OCI-LY1 (cell line): ENCODE measurements at regions not wholly inside any gene's neighbourhood (a gene's known extent, or its start where the extent isn't known, plus 50 kb on each side); places are given as distances from the start of the nearest gene placed in this dataset.

Experiments used
- H2AFZ ChIP-seq: fragments of 200-600 bp; sonication (generic), shearing (Covaris generic); 2 replicates; pipeline ENCODE4 v1.6.0; 2014; ENCODE audit warnings: antibody characterized with exemption, mild to moderate bottlenecking, low read length
- H3F3A ChIP-seq: fragments of 200-600 bp; sonication (generic), shearing (Covaris generic); 2 replicates; pipeline ENCODE4 v1.6.0; 2014; ENCODE audit warnings: mild to moderate bottlenecking, antibody characterized with exemption, low read length, moderate library complexity; ENCODE audit not compliant: insufficient read depth
- H3K27ac ChIP-seq: fragments of 200-600 bp; sonication (generic); 2 replicates; pipeline ENCODE4 v1.5.1; 2014; ENCODE audit warnings: low read length, mixed run types, mild to moderate bottlenecking, low read depth; ENCODE audit not compliant: poor library complexity, severe bottlenecking
- H3K27me3 ChIP-seq: fragments of 200-600 bp; sonication (generic); 2 replicates; pipeline ENCODE4 v1.6.0; 2014; ENCODE audit warnings: antibody characterized with exemption, mild to moderate bottlenecking, low read length, moderate library complexity; ENCODE audit not compliant: insufficient read depth
- H3K36me3 ChIP-seq: fragments of 200-600 bp; sonication (generic); 2 replicates; pipeline ENCODE4 v1.6.1; 2014; ENCODE audit warnings: mild to moderate bottlenecking, antibody characterized with exemption, low read length, moderate library complexity, mixed read lengths; ENCODE audit not compliant: insufficient read depth
- H3K4me1 ChIP-seq: fragments of 200-600 bp; sonication (generic); 2 replicates; pipeline ENCODE4 v1.5.1; 2014; ENCODE audit warnings: mild to moderate bottlenecking, low read length, moderate library complexity; ENCODE audit not compliant: insufficient read depth, severe bottlenecking
- H3K4me2 ChIP-seq: fragments of 200-600 bp; sonication (generic), shearing (Covaris generic); 2 replicates; pipeline ENCODE4 v1.6.1; 2014; ENCODE audit warnings: low read length
- H3K4me3 ChIP-seq: fragments of 200-600 bp; sonication (generic); 2 replicates; pipeline ENCODE4 v1.5.1; 2014; ENCODE audit warnings: low read length, low read depth, mild to moderate bottlenecking, mixed read lengths; ENCODE audit not compliant: poor library complexity, severe bottlenecking
- H3K79me2 ChIP-seq: fragments of 200-600 bp; shearing (Covaris generic); 2 replicates; pipeline ENCODE4 v1.6.1; 2016; ENCODE audit warnings: mixed run types, low read length, mixed read lengths; ENCODE audit not compliant: insufficient read depth
- H3K9ac ChIP-seq: fragments of 200-600 bp; sonication (generic), shearing (Covaris generic); 2 replicates; pipeline ENCODE4 v1.6.1; 2014; ENCODE audit warnings: mild to moderate bottlenecking, low read length, mixed read lengths
- H3K9me2 ChIP-seq: fragments of 200-600 bp; sonication (generic), shearing (Covaris generic); 2 replicates; pipeline ENCODE4 v1.6.1; 2014; ENCODE audit warnings: low read depth, mild to moderate bottlenecking, low read length, mixed read lengths
- H3K9me3 ChIP-seq: fragments of 200-600 bp; shearing (Covaris generic); 2 replicates; pipeline ENCODE4 v1.6.1; 2014; ENCODE audit warnings: low read length, mixed read lengths
- H4K20me1 ChIP-seq: fragments of 200-600 bp; sonication (generic), shearing (Covaris generic); 2 replicates; pipeline ENCODE4 v1.6.0; 2016; ENCODE audit warnings: mild to moderate bottlenecking, low read length; ENCODE audit not compliant: insufficient read depth
- EZH2 ChIP-seq: fragments of 200-600 bp; sonication (generic), shearing (Covaris generic); IDR thresholded peaks from 2 replicates; pipeline ENCODE4 v1.8.0; 2017; ENCODE audit warnings: borderline replicate concordance, mixed run types, mild to moderate bottlenecking, antibody characterized with exemption, low read length, moderate library complexity, mixed read lengths
- TF ChIP-seq, protein P1 (sequence below): fragments of 200-600 bp; sonication (generic), shearing (Covaris generic); IDR thresholded peaks from 2 replicates; pipeline ENCODE4 v1.5.1; 2017; ENCODE audit warnings: mild to moderate bottlenecking, antibody characterized with exemption, low read length, moderate library complexity, mixed read lengths

DNA sequence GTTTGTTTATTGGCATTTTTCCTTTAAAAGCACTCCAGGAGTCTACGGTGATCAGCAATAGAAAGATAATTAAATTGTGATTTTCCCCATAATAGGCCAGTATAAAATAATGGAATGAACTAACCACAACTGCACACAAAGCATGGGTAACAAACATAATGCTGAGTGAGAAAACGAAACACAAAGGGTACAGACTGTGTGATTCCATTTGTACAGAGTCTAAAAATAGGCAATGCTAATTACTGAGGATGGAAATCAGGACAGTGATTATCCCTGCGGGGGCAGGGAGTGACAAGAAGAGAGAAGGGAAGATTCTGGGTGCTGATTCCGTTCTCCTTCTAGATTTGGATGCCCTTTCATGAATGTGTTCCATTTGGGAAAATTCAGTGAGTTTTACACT, 478.1 kb downstream of the PREX1 start:
- H3K9me2 ChIP-seq: no peaks in the 10 kb centered on the region
- H2AFZ ChIP-seq: no peak overlapping the region
- H3K9ac ChIP-seq: no peak overlapping the region

GRCh38 chr20:48348022-48348421, 479.8 kb downstream of the PREX1 start:
- H3K36me3 ChIP-seq: no peaks in the 10 kb centered on the region
- no peak overlapping the region for H3K9ac ChIP-seq
- H3K4me3 ChIP-seq: no peak overlapping the region
- no peaks in the 10 kb centered on the region for H4K20me1 ChIP-seq
- no peaks in the 10 kb centered on the region for H3K9me2 ChIP-seq
- H3K27me3 ChIP-seq: no peaks in the 10 kb centered on the region
- H3K79me2 ChIP-seq: no peaks in the 10 kb centered on the region
- TF ChIP-seq, protein P1, sequence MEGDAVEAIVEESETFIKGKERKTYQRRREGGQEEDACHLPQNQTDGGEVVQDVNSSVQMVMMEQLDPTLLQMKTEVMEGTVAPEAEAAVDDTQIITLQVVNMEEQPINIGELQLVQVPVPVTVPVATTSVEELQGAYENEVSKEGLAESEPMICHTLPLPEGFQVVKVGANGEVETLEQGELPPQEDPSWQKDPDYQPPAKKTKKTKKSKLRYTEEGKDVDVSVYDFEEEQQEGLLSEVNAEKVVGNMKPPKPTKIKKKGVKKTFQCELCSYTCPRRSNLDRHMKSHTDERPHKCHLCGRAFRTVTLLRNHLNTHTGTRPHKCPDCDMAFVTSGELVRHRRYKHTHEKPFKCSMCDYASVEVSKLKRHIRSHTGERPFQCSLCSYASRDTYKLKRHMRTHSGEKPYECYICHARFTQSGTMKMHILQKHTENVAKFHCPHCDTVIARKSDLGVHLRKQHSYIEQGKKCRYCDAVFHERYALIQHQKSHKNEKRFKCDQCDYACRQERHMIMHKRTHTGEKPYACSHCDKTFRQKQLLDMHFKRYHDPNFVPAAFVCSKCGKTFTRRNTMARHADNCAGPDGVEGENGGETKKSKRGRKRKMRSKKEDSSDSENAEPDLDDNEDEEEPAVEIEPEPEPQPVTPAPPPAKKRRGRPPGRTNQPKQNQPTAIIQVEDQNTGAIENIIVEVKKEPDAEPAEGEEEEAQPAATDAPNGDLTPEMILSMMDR: no peak
- no peak for TF ChIP-seq EZH2
- H3K9me3 ChIP-seq: no peaks in the 10 kb centered on the region
- H3K4me1 ChIP-seq: no peaks in the 10 kb centered on the region
- H2AFZ ChIP-seq: no peak overlapping the region
- H3F3A ChIP-seq: no peaks in the 10 kb centered on the region
- H3K4me2 ChIP-seq: no peak overlapping the region
- no peak overlapping the region for H3K27ac ChIP-seq

More for the DNA sequence above, 478.1 kb downstream of the PREX1 start:
- TF ChIP-seq EZH2: no peak
- TF ChIP-seq, protein P1: no peak
- H4K20me1 ChIP-seq: no peaks in the 10 kb centered on the region
- no peaks in the 10 kb centered on the region for H3K36me3 ChIP-seq
- no peak overlapping the region for H3K4me3 ChIP-seq
- H3K27me3 ChIP-seq: no peaks in the 10 kb centered on the region
- H3K4me2 ChIP-seq: no peak overlapping the region
- no peaks in the 10 kb centered on the region for H3K9me3 ChIP-seq
- H3K79me2 ChIP-seq: no peaks in the 10 kb centered on the region
- no peaks in the 10 kb centered on the region for H3F3A ChIP-seq
- H3K4me1 ChIP-seq: no peaks in the 10 kb centered on the region
- H3K27ac ChIP-seq: no peak overlapping the region

DNA sequence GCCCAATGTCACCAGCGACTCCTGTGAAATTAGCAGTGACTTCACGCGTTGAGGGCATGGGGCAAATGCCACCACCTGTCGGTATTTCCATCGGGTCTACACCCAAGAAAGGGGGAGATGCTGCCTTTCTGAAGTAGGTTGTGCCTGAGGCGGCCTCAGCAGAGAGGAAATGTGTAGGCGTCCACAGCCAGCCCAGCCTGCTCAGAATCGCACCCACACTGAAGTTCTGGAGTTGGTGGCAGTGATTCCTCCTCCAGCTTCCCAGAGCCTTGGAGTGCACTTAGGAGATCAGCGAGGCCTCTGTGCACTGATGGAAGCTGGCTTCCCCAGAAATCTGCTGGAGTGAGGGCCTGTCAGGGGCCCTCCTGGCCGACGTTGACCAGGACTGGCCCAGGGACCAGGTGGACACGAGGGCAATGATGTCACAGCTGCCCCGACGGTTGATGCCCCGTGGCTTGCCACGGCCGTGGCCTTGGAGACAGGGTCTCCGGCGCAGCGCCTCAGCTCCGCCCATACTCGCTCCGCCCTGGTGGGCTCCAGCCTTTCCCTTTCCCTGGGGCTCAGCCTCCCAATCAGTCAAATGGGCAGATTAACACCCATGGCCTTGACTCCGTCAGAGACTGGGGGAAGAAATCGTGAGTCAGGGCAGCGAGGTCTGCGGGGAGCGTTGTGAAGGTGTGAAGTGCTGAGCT, 484.8 kb downstream of the PREX1 start:
- H3K79me2 ChIP-seq: no peaks in the 10 kb centered on the region
- H3K9me3 ChIP-seq: no peaks in the 10 kb centered on the region
- H3K9ac ChIP-seq: no peak overlapping the region
- no peaks in the 10 kb centered on the region for H3F3A ChIP-seq
- H3K36me3 ChIP-seq: no peaks in the 10 kb centered on the region
- H2AFZ ChIP-seq: no peak overlapping the region
- no peaks in the 10 kb centered on the region for H3K27me3 ChIP-seq
- no peaks in the 10 kb centered on the region for H3K9me2 ChIP-seq
- H4K20me1 ChIP-seq: no peaks in the 10 kb centered on the region
- H3K27ac ChIP-seq: no peak overlapping the region
- no peak overlapping the region for H3K4me2 ChIP-seq
- no peak overlapping the region for H3K4me3 ChIP-seq
- no peaks in the 10 kb centered on the region for H3K4me1 ChIP-seq
- no peak for TF ChIP-seq EZH2
- TF ChIP-seq, protein P1: no peak
